Nephron progenitor cell (in vitro differentiated cells): ENCODE measurements at regions not wholly inside any gene's neighbourhood (a gene's known extent, or its start where the extent isn't known, plus 50 kb on each side); places are given as distances from the start of the nearest gene placed in this dataset.

Source experiments
- DNase-seq: peaks from one replicate; pipeline ENCODE4 v3.0.0; 2021
- H3K27ac Mint-ChIP-seq: 2 replicates; pipeline ENCODE4 v1.8.0; 2021; ENCODE audit warnings: mild to moderate bottlenecking, moderate library complexity, mixed read lengths
- H3K27me3 Mint-ChIP-seq: 2 replicates; pipeline ENCODE4 v1.8.0; 2021; ENCODE audit warnings: mild to moderate bottlenecking, low read depth, mixed read lengths; ENCODE audit not compliant: poor library complexity
- H3K36me3 Mint-ChIP-seq: 2 replicates; pipeline ENCODE4 v1.8.0; 2021; ENCODE audit warnings: low read depth, mixed read lengths
- H3K4me1 Mint-ChIP-seq: 2 replicates; pipeline ENCODE4 v1.8.0; 2021; ENCODE audit warnings: mixed read lengths
- H3K4me3 Mint-ChIP-seq: 2 replicates; pipeline ENCODE4 v1.8.0; 2021; ENCODE audit warnings: mild to moderate bottlenecking, moderate library complexity, mixed read lengths
- H3K9me3 Mint-ChIP-seq: 2 replicates; pipeline ENCODE4 v1.8.0; 2021; ENCODE audit warnings: mild to moderate bottlenecking, moderate library complexity, mixed read lengths
- CTCF ChIP-seq: fragments of 200-600 bp; sonication (generic); IDR thresholded peaks from 2 replicates; pipeline ENCODE4 v1.5.0; 2021; ENCODE audit warnings: antibody characterized with exemption

GRCh38 chr12:89278862-89279261, 73.4 kb downstream of the DUSP6 start:
- Mint-ChIP-seq H3K36me3 (no peaks in the 10 kb centered on the region), H3K4me1 (peaks cover 24% of the 10 kb centered on the region), H3K27me3 (no peaks in the 10 kb centered on the region), H3K4me3 (no peak overlapping the region), H3K9me3 (peaks cover 5% of the 10 kb centered on the region), H3K27ac (no peak overlapping the region)
- no peak for DNase-seq
- TF ChIP-seq CTCF, result no peak

GRCh38 chr12:89278169-89278568, 74.1 kb downstream of the DUSP6 start:
- no peak for TF ChIP-seq CTCF
- no peak overlapping the region for H3K27ac Mint-ChIP-seq
- DNase-seq, result no peak
- H3K36me3 Mint-ChIP-seq, result no peaks in the 10 kb centered on the region
- H3K4me3 Mint-ChIP-seq, result no peak overlapping the region
- H3K27me3 Mint-ChIP-seq, result no peaks in the 10 kb centered on the region
- peaks cover 22% of the 10 kb centered on the region for H3K4me1 Mint-ChIP-seq
- H3K9me3 Mint-ChIP-seq, result peaks cover 5% of the 10 kb centered on the region

- Mint-ChIP-seq H3K36me3 (no peaks in the 10 kb centered on the region), H3K4me3 (no peak overlapping the region), H3K27ac (no peak overlapping the region), H3K9me3 (peaks cover 5% of the 10 kb centered on the region), H3K27me3 (no peaks in the 10 kb centered on the region), H3K4me1 (peaks cover 10% of the 10 kb centered on the region)
- TF ChIP-seq CTCF, result no peak
- DNase-seq, result no peak
Observed at GRCh38 chr12:89276860-89277259, 75.4 kb downstream of the DUSP6 start.

GRCh38 chr12:89273525-89273924, 78.8 kb downstream of the DUSP6 start:
- no peaks in the 10 kb centered on the region for H3K27me3 Mint-ChIP-seq
- no peak for TF ChIP-seq CTCF
- DNase-seq, result no peak
- H3K27ac Mint-ChIP-seq, result no peak overlapping the region
- H3K4me1 Mint-ChIP-seq, result no peaks in the 10 kb centered on the region
- peaks cover 10% of the 10 kb centered on the region for H3K9me3 Mint-ChIP-seq
- peaks cover 7% of the 10 kb centered on the region for H3K36me3 Mint-ChIP-seq
- H3K4me3 Mint-ChIP-seq, result no peak overlapping the region

GRCh38 chr12:89270548-89270947, 81.8 kb downstream of the DUSP6 start:
- no peak for DNase-seq
- Mint-ChIP-seq H3K27me3 (no peaks in the 10 kb centered on the region), H3K4me1 (peaks cover 14% of the 10 kb centered on the region), H3K4me3 (no peak overlapping the region), H3K36me3 (peaks cover 7% of the 10 kb centered on the region), H3K27ac (no peak overlapping the region), H3K9me3 (peaks cover 10% of the 10 kb centered on the region)
- no peak for TF ChIP-seq CTCF

- H3K9me3 Mint-ChIP-seq, result peaks cover 10% of the 10 kb centered on the region
- no peak overlapping the region for H3K27ac Mint-ChIP-seq
- H3K4me1 Mint-ChIP-seq, result peaks cover 15% of the 10 kb centered on the region
- no peak for DNase-seq
- H3K36me3 Mint-ChIP-seq, result peaks cover 7% of the 10 kb centered on the region
- H3K27me3 Mint-ChIP-seq, result no peaks in the 10 kb centered on the region
- TF ChIP-seq CTCF, result no peak
- no peak overlapping the region for H3K4me3 Mint-ChIP-seq
Observed at GRCh38 chr12:89269174-89269573, 83.1 kb downstream of the DUSP6 start.
